ENCODE measurements at regions not wholly inside any gene's neighbourhood (a gene's known extent, or its start where the extent isn't known, plus 50 kb on each side); places are given as distances from the start of the nearest gene placed in this dataset.

- H3K79me2 ChIP-seq (ENCODE audit: insufficient read depth, low read length) = no peaks in the 10 kb centered on the region
- no peaks in the 10 kb centered on the region for H3K27me3 ChIP-seq (ENCODE audit: insufficient read depth, low read length, poor library complexity, severe bottlenecking)
- H3K9me3 ChIP-seq (ENCODE audit: insufficient read depth, low read depth, low read length) = no peaks in the 10 kb centered on the region
- no peak overlapping the region for H2AFZ ChIP-seq (ENCODE audit: low read length)
- H3K4me3 ChIP-seq (ENCODE audit: low read length, poor library complexity, severe bottlenecking) = no peak overlapping the region
- TF ChIP-seq EZH2phosphoT487 (IDR thresholded peaks at IDR 0.05; ENCODE audit: borderline replicate concordance) = no peak
- no peak for TF ChIP-seq CTCF (conservative IDR thresholded peaks at IDR 0.05; ENCODE audit: low read length)
- no peaks in the 10 kb centered on the region for H3K9me2 ChIP-seq (replicated peaks; ENCODE audit: low read depth, low read length)
- H3K4me2 ChIP-seq (ENCODE audit: low read depth, low read length, poor library complexity, severe bottlenecking) = no peak overlapping the region
- no peak overlapping the region for H3K9ac ChIP-seq (ENCODE audit: low read depth, low read length, poor library complexity, severe bottlenecking)
- H3F3A ChIP-seq (ENCODE audit: low read depth) = no peaks in the 10 kb centered on the region
- H3K36me3 ChIP-seq (ENCODE audit: insufficient read depth, low read length) = no peaks in the 10 kb centered on the region
- H4K20me1 ChIP-seq (ENCODE audit: insufficient read depth, low read length, poor library complexity, severe bottlenecking) = no peaks in the 10 kb centered on the region
- peaks cover 24% of the 10 kb centered on the region for H3K4me1 ChIP-seq (ENCODE audit: insufficient read depth, low read length, poor library complexity, severe bottlenecking)
Observed at GRCh38 chr9:38162332-38163211, 93.5 kb upstream of the SHB start.

- H3F3A ChIP-seq (ENCODE audit: low read depth) = no peaks in the 10 kb centered on the region
- no peaks in the 10 kb centered on the region for H3K27me3 ChIP-seq (ENCODE audit: insufficient read depth, low read length, poor library complexity, severe bottlenecking)
- H3K4me2 ChIP-seq (ENCODE audit: low read depth, low read length, poor library complexity, severe bottlenecking) = no peak overlapping the region
- no peak overlapping the region for H3K9ac ChIP-seq (ENCODE audit: low read depth, low read length, poor library complexity, severe bottlenecking)
- H3K79me2 ChIP-seq (ENCODE audit: insufficient read depth, low read length) = no peaks in the 10 kb centered on the region
- no peaks in the 10 kb centered on the region for H4K20me1 ChIP-seq (ENCODE audit: insufficient read depth, low read length, poor library complexity, severe bottlenecking)
- H3K9me2 ChIP-seq (replicated peaks; ENCODE audit: low read depth, low read length) = no peaks in the 10 kb centered on the region
- H2AFZ ChIP-seq (ENCODE audit: low read length) = no peak overlapping the region
- TF ChIP-seq CTCF (conservative IDR thresholded peaks at IDR 0.05; ENCODE audit: low read length) (peak; percentile 96), EZH2phosphoT487 (IDR thresholded peaks at IDR 0.05; ENCODE audit: borderline replicate concordance) (no peak)
- no peak overlapping the region for H3K4me3 ChIP-seq (ENCODE audit: low read length, poor library complexity, severe bottlenecking)
- peaks cover 24% of the 10 kb centered on the region for H3K4me1 ChIP-seq (ENCODE audit: insufficient read depth, low read length, poor library complexity, severe bottlenecking)
- no peaks in the 10 kb centered on the region for H3K36me3 ChIP-seq (ENCODE audit: insufficient read depth, low read length)
- H3K9me3 ChIP-seq (ENCODE audit: insufficient read depth, low read depth, low read length) = no peaks in the 10 kb centered on the region
Observed at GRCh38 chr9:38160613-38161215, 91.7 kb upstream of the SHB start.

- TF ChIP-seq EZH2phosphoT487 (IDR thresholded peaks at IDR 0.05; ENCODE audit: borderline replicate concordance) = no peak
- no peak for TF ChIP-seq CTCF (conservative IDR thresholded peaks at IDR 0.05; ENCODE audit: low read length)
- no peak overlapping the region for H3K4me2 ChIP-seq (ENCODE audit: low read depth, low read length, poor library complexity, severe bottlenecking)
- no peaks in the 10 kb centered on the region for H3K79me2 ChIP-seq (ENCODE audit: insufficient read depth, low read length)
Observed at GRCh38 chr9:38159599-38159998, 90.6 kb upstream of the SHB start.

More at GRCh38 chr9:38159599-38159998, 90.6 kb upstream of the SHB start:
- no peaks in the 10 kb centered on the region for H4K20me1 ChIP-seq (ENCODE audit: insufficient read depth, low read length, poor library complexity, severe bottlenecking)
- no peaks in the 10 kb centered on the region for H3K9me2 ChIP-seq (replicated peaks; ENCODE audit: low read depth, low read length)
- no peak overlapping the region for H2AFZ ChIP-seq (ENCODE audit: low read length)
- no peaks in the 10 kb centered on the region for H3K36me3 ChIP-seq (ENCODE audit: insufficient read depth, low read length)
- no peaks in the 10 kb centered on the region for H3K9me3 ChIP-seq (ENCODE audit: insufficient read depth, low read depth, low read length)
- H3K27me3 ChIP-seq (ENCODE audit: insufficient read depth, low read length, poor library complexity, severe bottlenecking) = no peaks in the 10 kb centered on the region
- H3K9ac ChIP-seq (ENCODE audit: low read depth, low read length, poor library complexity, severe bottlenecking) = no peak overlapping the region
- H3F3A ChIP-seq (ENCODE audit: low read depth) = no peaks in the 10 kb centered on the region
- H3K4me3 ChIP-seq (ENCODE audit: low read length, poor library complexity, severe bottlenecking) = no peak overlapping the region
- H3K4me1 ChIP-seq (ENCODE audit: insufficient read depth, low read length, poor library complexity, severe bottlenecking) = peaks cover 16% of the 10 kb centered on the region

Data from Loucy (cell line).